Mesothelial cell of epicardium (in vitro differentiated cells): ENCODE measurements at regions not wholly inside any gene's neighbourhood (a gene's known extent, or its start where the extent isn't known, plus 50 kb on each side); places are given as distances from the start of the nearest gene placed in this dataset.

Experiments used
- DNase-seq, 2 experiments: peaks; one replicate each; pipeline ENCODE4 v3.0.0; 2021; ENCODE audit warnings: low spot score in 2 of 2; ENCODE audit not compliant: unreplicated experiment in 2 of 2
- H3K27ac Mint-ChIP-seq: 2 replicates; pipeline ENCODE4 v1.8.0; 2021; ENCODE audit warnings: mixed read lengths
- H3K27me3 Mint-ChIP-seq: 2 replicates; pipeline ENCODE4 v1.8.0; 2021; ENCODE audit warnings: low read depth, mixed read lengths
- H3K36me3 Mint-ChIP-seq: 2 replicates; pipeline ENCODE4 v1.8.0; 2021; ENCODE audit warnings: mixed read lengths
- H3K4me1 Mint-ChIP-seq: 2 replicates; pipeline ENCODE4 v1.8.0; 2021; ENCODE audit warnings: mixed read lengths
- H3K4me3 Mint-ChIP-seq: 2 replicates; pipeline ENCODE4 v1.8.0; 2021; ENCODE audit warnings: mild to moderate bottlenecking, moderate library complexity, mixed read lengths
- H3K9me3 Mint-ChIP-seq: 2 replicates; pipeline ENCODE4 v1.8.0; 2021; ENCODE audit warnings: mixed read lengths
- TF ChIP-seq, protein P1 (sequence below): fragments of 200-600 bp; sonication (generic); IDR thresholded peaks from one replicate; pipeline ENCODE4 v1.5.0; 2021; ENCODE audit warnings: antibody characterized with exemption; ENCODE audit not compliant: unreplicated experiment

DNA sequence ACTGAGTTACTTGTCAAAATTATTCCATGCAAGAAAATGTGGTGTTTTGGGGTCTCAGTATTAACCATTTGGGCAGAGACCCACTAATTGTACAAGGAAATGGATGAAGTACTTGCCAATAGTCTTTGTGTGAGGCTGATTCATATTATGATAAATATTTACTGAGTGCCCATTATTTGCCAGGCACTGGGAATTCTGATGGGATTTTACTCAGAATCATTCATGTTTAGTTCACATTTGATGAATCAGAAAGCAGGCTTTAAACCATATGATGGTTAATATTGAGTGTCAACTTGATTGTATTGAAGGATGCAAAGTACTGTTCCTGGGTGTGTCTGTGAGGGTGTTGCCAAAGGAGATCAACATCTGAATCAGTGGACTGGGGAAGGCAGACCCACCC is 66.2 kb upstream of the SOX21 start:
- TF ChIP-seq, protein P1, sequence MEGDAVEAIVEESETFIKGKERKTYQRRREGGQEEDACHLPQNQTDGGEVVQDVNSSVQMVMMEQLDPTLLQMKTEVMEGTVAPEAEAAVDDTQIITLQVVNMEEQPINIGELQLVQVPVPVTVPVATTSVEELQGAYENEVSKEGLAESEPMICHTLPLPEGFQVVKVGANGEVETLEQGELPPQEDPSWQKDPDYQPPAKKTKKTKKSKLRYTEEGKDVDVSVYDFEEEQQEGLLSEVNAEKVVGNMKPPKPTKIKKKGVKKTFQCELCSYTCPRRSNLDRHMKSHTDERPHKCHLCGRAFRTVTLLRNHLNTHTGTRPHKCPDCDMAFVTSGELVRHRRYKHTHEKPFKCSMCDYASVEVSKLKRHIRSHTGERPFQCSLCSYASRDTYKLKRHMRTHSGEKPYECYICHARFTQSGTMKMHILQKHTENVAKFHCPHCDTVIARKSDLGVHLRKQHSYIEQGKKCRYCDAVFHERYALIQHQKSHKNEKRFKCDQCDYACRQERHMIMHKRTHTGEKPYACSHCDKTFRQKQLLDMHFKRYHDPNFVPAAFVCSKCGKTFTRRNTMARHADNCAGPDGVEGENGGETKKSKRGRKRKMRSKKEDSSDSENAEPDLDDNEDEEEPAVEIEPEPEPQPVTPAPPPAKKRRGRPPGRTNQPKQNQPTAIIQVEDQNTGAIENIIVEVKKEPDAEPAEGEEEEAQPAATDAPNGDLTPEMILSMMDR: no peak
- H3K27me3 Mint-ChIP-seq: peaks cover 11% of the 10 kb centered on the region
- no peaks in the 10 kb centered on the region for H3K36me3 Mint-ChIP-seq

DNA sequence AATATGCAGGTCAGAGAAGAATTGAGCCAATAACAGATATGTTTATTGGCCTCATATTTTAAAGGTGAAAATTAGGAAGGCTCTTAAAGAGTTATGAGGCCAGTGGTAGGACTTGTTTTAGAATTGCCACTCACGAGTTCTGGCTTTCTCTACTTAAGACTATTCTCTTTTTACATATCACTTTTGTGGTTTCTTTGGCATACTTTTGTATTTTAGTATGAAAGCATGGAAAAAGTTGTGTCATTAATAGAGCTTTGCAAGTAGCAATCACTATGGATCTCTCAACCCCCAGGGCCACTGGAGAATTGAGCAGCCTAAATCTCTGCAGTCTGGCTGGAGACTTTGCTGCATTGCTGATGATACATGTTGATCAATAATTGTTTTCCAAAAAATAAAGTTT is 64.6 kb upstream of the SOX21 start:
- TF ChIP-seq, protein P1: no peak
- peaks cover 11% of the 10 kb centered on the region for H3K27me3 Mint-ChIP-seq
- no peak overlapping the region for H3K27ac Mint-ChIP-seq
- H3K4me1 Mint-ChIP-seq: no peaks in the 10 kb centered on the region
- no peak for DNase-seq
- H3K4me3 Mint-ChIP-seq: no peak overlapping the region
- H3K36me3 Mint-ChIP-seq: no peaks in the 10 kb centered on the region
- no peaks in the 10 kb centered on the region for H3K9me3 Mint-ChIP-seq

More for the DNA sequence above, 66.2 kb upstream of the SOX21 start:
- peaks cover 8% of the 10 kb centered on the region for H3K9me3 Mint-ChIP-seq
- no peak overlapping the region for H3K4me3 Mint-ChIP-seq
- no peaks in the 10 kb centered on the region for H3K4me1 Mint-ChIP-seq
- H3K27ac Mint-ChIP-seq: no peak overlapping the region
- DNase-seq: no peak

DNA sequence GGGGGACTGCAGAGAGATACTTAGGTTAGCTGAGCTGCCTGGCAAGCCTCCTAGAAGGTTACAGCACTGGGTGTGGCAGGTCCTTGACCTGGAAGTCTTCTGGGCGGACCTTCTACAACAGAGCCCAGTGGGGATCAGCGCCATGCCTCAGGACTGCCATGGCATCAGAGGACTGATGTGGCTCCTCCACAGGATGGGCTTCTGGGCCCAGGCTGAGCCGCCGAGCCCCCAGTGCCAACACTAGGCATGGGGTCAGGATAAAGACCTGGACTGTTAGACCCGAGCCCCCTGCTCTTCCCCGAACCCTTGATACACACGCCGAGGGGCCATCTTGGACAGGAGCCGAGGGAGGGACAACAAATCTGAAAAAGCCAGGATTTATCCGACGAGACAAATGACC is 64.0 kb upstream of the SOX21 start:
- Mint-ChIP-seq H3K27me3 (peaks cover 11% of the 10 kb centered on the region), H3K27ac (no peak overlapping the region)

DNA sequence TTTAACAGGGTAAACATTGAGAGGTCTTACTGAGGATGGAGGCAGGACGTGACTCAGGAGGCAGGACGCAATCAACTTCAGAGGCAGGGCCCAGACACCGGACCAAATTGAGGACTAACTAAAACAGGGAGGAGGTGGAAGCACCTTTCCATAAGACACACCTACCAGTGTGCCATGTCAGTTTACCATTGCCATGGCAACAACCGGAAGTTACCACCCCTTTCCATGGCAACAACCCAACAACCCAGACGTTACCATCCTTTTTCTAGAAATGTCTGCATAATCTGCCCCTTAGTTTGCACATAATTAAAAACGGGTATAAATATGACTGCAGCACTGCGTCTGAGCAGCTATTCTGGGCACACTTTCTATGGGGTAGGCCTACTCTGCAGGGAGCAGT is 53.5 kb upstream of the SOX21 start:
- H3K27me3 Mint-ChIP-seq: peaks cover 9% of the 10 kb centered on the region
- peaks cover 3% of the 10 kb centered on the region for H3K4me1 Mint-ChIP-seq
- H3K36me3 Mint-ChIP-seq: no peaks in the 10 kb centered on the region
- DNase-seq: no peak
- no peak overlapping the region for H3K27ac Mint-ChIP-seq
- TF ChIP-seq, protein P1: no peak
- peaks cover 15% of the 10 kb centered on the region for H3K9me3 Mint-ChIP-seq
- H3K4me3 Mint-ChIP-seq: no peak overlapping the region

More for the DNA sequence above, 64.0 kb upstream of the SOX21 start:
- Mint-ChIP-seq H3K4me1 (no peaks in the 10 kb centered on the region), H3K9me3 (no peaks in the 10 kb centered on the region), H3K4me3 (no peak overlapping the region), H3K36me3 (no peaks in the 10 kb centered on the region)
- TF ChIP-seq, protein P1: no peak
- DNase-seq: no peak

DNA sequence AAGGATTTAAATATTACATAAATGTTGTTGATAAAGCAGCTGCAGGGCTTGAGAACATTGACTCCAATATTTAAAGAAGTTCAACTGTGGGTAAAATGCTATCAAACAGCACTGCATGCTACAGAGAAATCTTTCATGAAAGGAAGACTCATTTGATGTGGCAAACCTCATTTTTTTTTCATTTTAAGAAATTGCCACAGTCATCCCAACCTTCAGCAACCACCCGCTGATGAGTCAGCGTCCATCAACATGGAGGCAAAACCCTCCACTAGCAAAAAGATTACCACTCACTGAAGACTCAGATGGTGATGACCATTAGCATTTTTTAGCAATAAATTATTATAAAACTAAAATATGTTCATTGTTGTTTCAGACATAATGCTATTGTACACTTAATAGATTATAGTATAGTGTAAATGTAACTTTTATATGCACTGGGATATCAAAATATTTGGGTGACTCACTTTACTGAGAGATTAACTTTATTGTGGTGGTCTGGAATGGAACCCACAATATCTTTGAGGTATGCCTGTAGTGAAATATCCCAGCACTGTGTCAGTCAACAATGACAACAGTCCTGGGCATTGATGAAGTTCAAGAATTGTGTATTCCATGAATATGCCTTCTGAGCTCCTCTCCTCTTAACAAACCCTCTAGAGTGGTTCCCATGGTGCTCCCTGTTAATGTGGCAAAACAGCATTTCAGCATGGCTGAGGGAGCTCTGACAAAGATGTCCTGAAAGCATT is 52.4 kb upstream of the SOX21 start:
- peaks cover 9% of the 10 kb centered on the region for H3K27me3 Mint-ChIP-seq
- H3K4me1 Mint-ChIP-seq: peaks cover 3% of the 10 kb centered on the region
- H3K27ac Mint-ChIP-seq: no peak overlapping the region

More for the DNA sequence above, 52.4 kb upstream of the SOX21 start:
- TF ChIP-seq, protein P1: no peak
- no peak for DNase-seq
- peaks cover 18% of the 10 kb centered on the region for H3K9me3 Mint-ChIP-seq
- no peaks in the 10 kb centered on the region for H3K36me3 Mint-ChIP-seq
- H3K4me3 Mint-ChIP-seq: no peak overlapping the region
